ENCODE measurements at regions not wholly inside any gene's neighbourhood (a gene's known extent, or its start where the extent isn't known, plus 50 kb on each side); places are given as distances from the start of the nearest gene placed in this dataset.

GRCh38 chr5:91562922-91563321, 179.8 kb upstream of the ARRDC3 start:
- Mint-ChIP-seq H3K4me1 (no peaks in the 10 kb centered on the region), H3K27me3 (ENCODE audit: low read depth in 2 of 2) (no peaks in the 10 kb centered on the region), H3K27ac (no peak overlapping the region), H3K4me3 (no peak overlapping the region), H3K36me3 (peaks cover 29% of the 10 kb centered on the region), H3K9me3 (peaks cover 19 to 33% of the 10 kb centered on the region in 2 donors)
- Histone ChIP-seq H3K4me1 (ENCODE audit: control insufficient read depth, insufficient read depth, low read length) (no peaks in the 10 kb centered on the region), H3K4me3 (ENCODE audit: low read length) (no peak overlapping the region), H3K9me3 (ENCODE audit: control insufficient read depth, insufficient read depth, low read length) (peaks cover 17% of the 10 kb centered on the region), H3K27me3 (ENCODE audit: control insufficient read depth, insufficient read depth, low read length) (no peaks in the 10 kb centered on the region), H3K36me3 (ENCODE audit: control insufficient read depth, insufficient read depth, low read length) (no peaks in the 10 kb centered on the region), H3K27ac (ENCODE audit: low read length) (no peak overlapping the region)
- 95% methylated on average over 2 of the region's 3 CpGs for WGBS (ENCODE audit: insufficient coverage)
- intact Hi-C loops (cut with micrococcal nuclease): no loop called here
- no peak for DNase-seq
- no peak for ATAC-seq
- no peak for TF ChIP-seq CTCF (IDR thresholded peaks at IDR 0.05)

GRCh38 chr5:91541696-91542095, 158.6 kb upstream of the ARRDC3 start:
- Mint-ChIP-seq H3K36me3 (no peaks in the 10 kb centered on the region), H3K27me3 (ENCODE audit: low read depth in 2 of 2) (no peaks in the 10 kb centered on the region), H3K4me3 (no peak overlapping the region), H3K9me3 (peaks cover 0 to 4% of the 10 kb centered on the region in 2 donors), H3K4me1 (no peaks in the 10 kb centered on the region), H3K27ac (no peak overlapping the region)
- DNase-seq (no peak), ATAC-seq (no peak)
- Histone ChIP-seq H3K36me3 (ENCODE audit: control insufficient read depth, insufficient read depth, low read length) (no peaks in the 10 kb centered on the region), H3K27me3 (ENCODE audit: control insufficient read depth, insufficient read depth, low read length) (no peaks in the 10 kb centered on the region), H3K4me1 (ENCODE audit: control insufficient read depth, insufficient read depth, low read length) (no peaks in the 10 kb centered on the region), H3K9me3 (ENCODE audit: control insufficient read depth, insufficient read depth, low read length) (no peaks in the 10 kb centered on the region), H3K4me3 (ENCODE audit: low read length) (no peak overlapping the region), H3K27ac (ENCODE audit: low read length) (no peak overlapping the region)
- no peak for TF ChIP-seq CTCF (IDR thresholded peaks at IDR 0.05)
- intact Hi-C loops (cut with micrococcal nuclease): no loop called here

GRCh38 chr5:91538179-91538578, 155.1 kb upstream of the ARRDC3 start:
- intact Hi-C loops (cut with micrococcal nuclease): no loop called here
- H3K27ac Mint-ChIP-seq: no peak overlapping the region
- TF ChIP-seq CTCF (IDR thresholded peaks at IDR 0.05): no peak

GRCh38 chr5:91535499-91535898, 152.4 kb upstream of the ARRDC3 start:
- no peak overlapping the region for H3K27ac ChIP-seq (ENCODE audit: low read length)
- whole genome bisulfite sequencing (ENCODE audit: insufficient coverage): 87% methylated on average over 2 of the region's 2 CpGs
- no peaks in the 10 kb centered on the region for H3K36me3 ChIP-seq (ENCODE audit: control insufficient read depth, insufficient read depth, low read length)
- Mint-ChIP-seq H3K27me3 (ENCODE audit: low read depth in 2 of 2) (no peaks in the 10 kb centered on the region), H3K27ac (no peak overlapping the region), H3K4me3 (no peak overlapping the region), H3K4me1 (peaks cover 0 to 6% of the 10 kb centered on the region in 2 donors), H3K9me3 (no peaks in the 10 kb centered on the region), H3K36me3 (no peaks in the 10 kb centered on the region)
- no peaks in the 10 kb centered on the region for H3K9me3 ChIP-seq (ENCODE audit: control insufficient read depth, insufficient read depth, low read length)
- no peak for DNase-seq
- intact Hi-C loops (cut with micrococcal nuclease): no loop called here
- H3K4me3 ChIP-seq (ENCODE audit: low read length): no peak overlapping the region
- no peak for TF ChIP-seq CTCF (IDR thresholded peaks at IDR 0.05)
- no peaks in the 10 kb centered on the region for H3K4me1 ChIP-seq (ENCODE audit: control insufficient read depth, insufficient read depth, low read length)
- ATAC-seq: no peak
- no peaks in the 10 kb centered on the region for H3K27me3 ChIP-seq (ENCODE audit: control insufficient read depth, insufficient read depth, low read length)

More at GRCh38 chr5:91538179-91538578, 155.1 kb upstream of the ARRDC3 start:
- no peaks in the 10 kb centered on the region for H3K4me1 ChIP-seq (ENCODE audit: control insufficient read depth, insufficient read depth, low read length)
- H3K4me3 ChIP-seq (ENCODE audit: low read length): no peak overlapping the region
- H3K27me3 ChIP-seq (ENCODE audit: control insufficient read depth, insufficient read depth, low read length): no peaks in the 10 kb centered on the region
- Mint-ChIP-seq H3K27me3 (ENCODE audit: low read depth in 2 of 2) (no peaks in the 10 kb centered on the region), H3K4me3 (no peak overlapping the region), H3K4me1 (peaks cover 0 to 6% of the 10 kb centered on the region in 2 donors), H3K36me3 (no peaks in the 10 kb centered on the region), H3K9me3 (no peaks in the 10 kb centered on the region)
- H3K36me3 ChIP-seq (ENCODE audit: control insufficient read depth, insufficient read depth, low read length): no peaks in the 10 kb centered on the region
- no peak for DNase-seq
- no peaks in the 10 kb centered on the region for H3K9me3 ChIP-seq (ENCODE audit: control insufficient read depth, insufficient read depth, low read length)
- no peak overlapping the region for H3K27ac ChIP-seq (ENCODE audit: low read length)
- ATAC-seq: no peak
- 78% methylated on average over 1 of the region's 4 CpGs for WGBS (ENCODE audit: insufficient coverage)
